H1 (cell line): ENCODE measurements at regions not wholly inside any gene's neighbourhood (a gene's known extent, or its start where the extent isn't known, plus 50 kb on each side); places are given as distances from the start of the nearest gene placed in this dataset.

Source experiments
- CTCF ChIA-PET: fragments of 300-600 bp; sonication (Branson Sonifier 250); formaldehyde crosslinking; loops from one replicate; lab custom pipeline; 2021; ENCODE audit not compliant: partially characterized antibody; lab: Charles Lee
- POLR2A ChIA-PET: fragments of 300-600 bp; sonication (Branson Sonifier 250); formaldehyde crosslinking; loops from one replicate; lab custom pipeline; 2021; ENCODE audit warnings: inconsistent platforms; ENCODE audit not compliant: partially characterized antibody; lab: Charles Lee
- DNase-seq, 2 experiments: peaks; one replicate each; pipeline versions ENCODE4 v3.0.0 to v3.0.0-alpha.2; 2010 to 2022; ENCODE audit warnings: low spot score in 2 of 2, low read depth in 1 of 2, mixed read lengths in 1 of 2
- FAIRE-seq: peaks from 2 replicates; lab custom pipeline; 2011; peaks lifted over from hg19 to GRCh38; lab: Jason Lieb, UNC
- H2AFZ ChIP-seq: 2 replicates; pipeline ENCODE4 v1.8.1; 2012; ENCODE audit warnings: low read length, inconsistent platforms
- H2AK5ac ChIP-seq: 2 replicates; pipeline ENCODE4 v1.6.1; 2013; ENCODE audit warnings: low read depth, low read length
- H2BK120ac ChIP-seq: replicated peaks from 2 replicates; pipeline ENCODE3; 2013; ENCODE audit warnings: low read depth, low read length, inconsistent platforms
- H2BK12ac ChIP-seq: 2 replicates; pipeline ENCODE4 v1.6.1; 2013; ENCODE audit warnings: low read depth, low read length
- H2BK15ac ChIP-seq: 2 replicates; pipeline ENCODE4 v1.6.1; 2013; ENCODE audit warnings: low read length
- H2BK20ac ChIP-seq: 2 replicates; pipeline ENCODE4 v1.6.1; 2013; ENCODE audit warnings: low read length
- H2BK5ac ChIP-seq: 2 replicates; pipeline ENCODE4 v1.6.1; 2013; ENCODE audit warnings: low read depth, low read length
- H3K14ac ChIP-seq: 2 replicates; pipeline ENCODE4 v1.6.1; 2013; ENCODE audit warnings: inconsistent platforms; ENCODE audit not compliant: insufficient read length
- H3K18ac ChIP-seq: 2 replicates; pipeline ENCODE4 v1.6.1; 2013; ENCODE audit warnings: low read length; ENCODE audit errors: extremely low read depth
- H3K23ac ChIP-seq: 2 replicates; pipeline ENCODE4 v1.6.1; 2013; ENCODE audit warnings: inconsistent platforms; ENCODE audit not compliant: insufficient read length
- H3K23me2 ChIP-seq: 2 replicates; pipeline ENCODE4 v1.6.1; 2013; ENCODE audit warnings: low read depth, low read length
- H3K27ac ChIP-seq: 2 replicates; pipeline ENCODE4 v1.6.1; 2011; ENCODE audit warnings: low read depth, low read length, inconsistent platforms
- H3K27me3 ChIP-seq, 4 experiments: replicated peaks in 1 of 4; 1 replicate in 1 of 4; 2 replicates in 3 of 4; pipeline versions ENCODE4 v1.6.1 to v1.8.1; 2011 to 2013; ENCODE audit warnings: low read length in 3 of 4, mild to moderate bottlenecking in 3 of 4, inconsistent platforms in 2 of 4, mixed read lengths in 2 of 4, moderate library complexity in 1 of 4; ENCODE audit not compliant: control insufficient read depth in 3 of 4, insufficient read depth in 3 of 4; ENCODE audit errors: extremely low read depth in 1 of 4
- H3K36me3 ChIP-seq, 4 experiments: 2 replicates each; pipeline versions ENCODE4 v1.6.1 to v1.8.1; 2011 to 2013; ENCODE audit warnings: mild to moderate bottlenecking in 4 of 4, low read length in 3 of 4, moderate library complexity in 2 of 4, control low read depth in 1 of 4, inconsistent platforms in 1 of 4; ENCODE audit not compliant: insufficient read depth in 4 of 4, control insufficient read depth in 2 of 4
- H3K4ac ChIP-seq: replicated peaks from 2 replicates; pipeline ENCODE3; 2013; ENCODE audit warnings: low read length, low read depth, mixed read lengths, inconsistent platforms; ENCODE audit not compliant: insufficient read length
- H3K4me1 ChIP-seq, 4 experiments: replicated peaks in 1 of 4; 1 replicate in 1 of 4; 2 replicates in 3 of 4; pipeline versions ENCODE4 v1.6.1 to v1.8.1; 2011 to 2013; ENCODE audit warnings: low read length in 3 of 4, inconsistent platforms in 2 of 4, mixed read lengths in 1 of 4; ENCODE audit not compliant: insufficient read depth in 4 of 4, control insufficient read depth in 3 of 4
- H3K4me2 ChIP-seq, 2 experiments: 2 replicates each; pipeline versions ENCODE4 v1.6.1 to v1.8.1; 2011 to 2013; ENCODE audit warnings: low read depth in 2 of 2, low read length in 2 of 2, control low read depth in 1 of 2, inconsistent platforms in 1 of 2, mild to moderate bottlenecking in 1 of 2; ENCODE audit not compliant: insufficient read depth in 1 of 2
- H3K4me3 ChIP-seq, 4 experiments: fragments of 200-600, 300-600 bp in 1 of 4; sonication (generic), shearing (Covaris generic), sonication (Bioruptor Twin) in 1 of 4; 2 replicates each; pipeline versions ENCODE4 v1.5.1 to v1.8.1; 2011 to 2016; ENCODE audit warnings: low read length in 4 of 4, low read depth in 3 of 4, control low read depth in 2 of 4, inconsistent platforms in 2 of 4, mild to moderate bottlenecking in 2 of 4, mixed read lengths in 1 of 4, moderate library complexity in 1 of 4; ENCODE audit not compliant: insufficient read depth in 2 of 4; ENCODE audit errors: extremely low read depth in 1 of 4
- H3K56ac ChIP-seq: replicated peaks from 2 replicates; pipeline ENCODE3; 2013; ENCODE audit warnings: low read depth, mild to moderate bottlenecking, mixed read lengths, low read length, inconsistent platforms; ENCODE audit not compliant: insufficient read length
- H3K79me1 ChIP-seq: 2 replicates; pipeline ENCODE4 v1.6.1; 2013; ENCODE audit warnings: low read depth, low read length, control low read depth
- H3K79me2 ChIP-seq, 2 experiments: 2 replicates each; pipeline versions ENCODE4 v1.6.1 to v1.8.1; 2012 to 2013; ENCODE audit warnings: low read length in 2 of 2, mild to moderate bottlenecking in 2 of 2, inconsistent platforms in 1 of 2; ENCODE audit not compliant: insufficient read depth in 2 of 2, control insufficient read depth in 1 of 2
- H3K9ac ChIP-seq, 4 experiments: replicated peaks in 1 of 4; 1 replicate in 1 of 4; 2 replicates in 3 of 4; pipeline versions ENCODE4 v1.6.1 to v1.8.1; 2011 to 2013; ENCODE audit warnings: low read depth in 3 of 4, low read length in 3 of 4, control low read depth in 2 of 4, mild to moderate bottlenecking in 2 of 4, moderate library complexity in 2 of 4, inconsistent platforms in 1 of 4; ENCODE audit errors: extremely low read depth in 1 of 4
- H3K9me3 ChIP-seq, 2 experiments: 2 replicates each; pipeline versions ENCODE4 v1.6.1 to v1.8.1; 2012 to 2013; ENCODE audit warnings: mild to moderate bottlenecking in 2 of 2, moderate library complexity in 2 of 2, control low read depth in 1 of 2, inconsistent platforms in 1 of 2, low read depth in 1 of 2, low read length in 1 of 2, mixed read lengths in 1 of 2; ENCODE audit not compliant: insufficient read depth in 2 of 2
- H4K20me1 ChIP-seq, 2 experiments: replicated peaks in 1 of 2; 2 replicates each; pipeline versions ENCODE3 to v1.8.1; 2011 to 2013; ENCODE audit warnings: inconsistent platforms in 2 of 2, low read length in 2 of 2, mild to moderate bottlenecking in 1 of 2; ENCODE audit not compliant: insufficient read depth in 2 of 2, control insufficient read depth in 1 of 2
- H4K5ac ChIP-seq: 2 replicates; pipeline ENCODE4 v1.6.1; 2013; ENCODE audit warnings: low read length, low read depth, mixed read lengths, inconsistent platforms; ENCODE audit not compliant: insufficient read length
- H4K8ac ChIP-seq: 2 replicates; pipeline ENCODE4 v1.8.0; 2013; ENCODE audit warnings: mild to moderate bottlenecking, moderate library complexity, low read length, inconsistent platforms; ENCODE audit not compliant: insufficient read depth; ENCODE audit errors: extremely low read depth
- H4K91ac ChIP-seq: replicated peaks from 2 replicates; pipeline ENCODE3; 2013; ENCODE audit warnings: low read length, mixed read lengths, inconsistent platforms; ENCODE audit not compliant: insufficient read length
- EZH2 ChIP-seq: fragments of 200-600 bp; sonication (generic); IDR thresholded peaks from 2 replicates; pipeline ENCODE4 v1.7.1; 2012; ENCODE audit warnings: low read depth, mild to moderate bottlenecking, moderate library complexity, low read length, inconsistent platforms; ENCODE audit not compliant: severe bottlenecking
- MAFK ChIP-seq: IDR thresholded peaks from 2 replicates; pipeline ENCODE4 v1.6.1; 2012; ENCODE audit warnings: low read depth, mild to moderate bottlenecking, improper control_type of control experiment, low read length
- SAP30 ChIP-seq: fragments of 300-600 bp; sonication (generic); IDR thresholded peaks from 2 replicates; pipeline ENCODE4 v1.7.1; 2012; ENCODE audit warnings: low read length, moderate library complexity, mild to moderate bottlenecking, inconsistent platforms; ENCODE audit not compliant: insufficient read depth, insufficient replicate concordance
- SIN3A ChIP-seq, 2 experiments: IDR thresholded peaks in 1 of 2; conservative IDR thresholded peaks in 1 of 2; 2 replicates each; pipeline ENCODE4 v1.6.1; 2011 to 2012; ENCODE audit warnings: low read length in 2 of 2, improper control_type of control experiment in 1 of 2, low read depth in 1 of 2, mild to moderate bottlenecking in 1 of 2
- SUZ12 ChIP-seq: fragments of 200-600 bp; sonication (generic); IDR thresholded peaks from 2 replicates; pipeline ENCODE4 v1.6.1; 2012; ENCODE audit warnings: mild to moderate bottlenecking, inconsistent platforms, low read length, moderate library complexity, mixed read lengths
- TAF1 ChIP-seq: IDR thresholded peaks from 2 replicates; pipeline ENCODE4 v1.6.1; 2011; ENCODE audit warnings: mild to moderate bottlenecking, low read depth, low read length
- WGBS, 2 experiments: shearing (Covaris generic) in 1 of 2; methylation state at CpG; one replicate each; pipeline versions ENCODE4 v1.1.6 to v1.1.7; 2013 to 2015; ENCODE audit warnings: low lambda C conversion rate in 2 of 2, mixed read lengths in 2 of 2, inconsistent platforms in 1 of 2, low coverage in 1 of 2, missing lambda C conversion rate in 1 of 2; ENCODE audit not compliant: insufficient replicate concordance in 2 of 2, insufficient coverage in 1 of 2, insufficient read length in 1 of 2; ENCODE audit errors: extremely low coverage in 1 of 2, missing lambda C conversion rate in 1 of 2; 5-methylcytosine and 5-hydroxymethylcytosine counted together

DNA sequence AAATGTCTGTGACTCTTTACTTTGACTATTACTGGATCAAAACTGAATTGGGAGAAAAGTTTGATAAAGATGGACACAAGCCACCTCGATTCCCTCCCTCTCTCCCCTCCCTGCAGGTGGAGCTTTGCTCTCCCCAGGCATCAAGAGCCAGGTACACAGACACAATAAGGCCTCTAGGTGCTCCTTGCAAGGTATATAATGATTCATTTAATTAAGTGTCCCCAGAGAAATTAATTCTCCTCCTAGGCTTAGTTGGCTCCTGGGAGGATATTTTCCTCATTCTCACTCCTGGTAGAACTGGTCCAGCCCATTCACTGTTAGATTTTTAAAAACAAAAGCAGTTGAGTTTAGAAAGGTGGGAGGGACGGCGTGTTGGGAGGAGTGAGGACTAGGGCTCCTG is 352.4 kb upstream of the SMIM21 start:
- FAIRE-seq = no peak
- no peaks in the 10 kb centered on the region for H4K20me1 ChIP-seq
- H3K4me3 ChIP-seq = no peak overlapping the region
- H2BK15ac ChIP-seq = no peak overlapping the region
- H3K27ac ChIP-seq = no peak overlapping the region
- no peak overlapping the region for H3K23ac ChIP-seq
- no peak overlapping the region for H2BK5ac ChIP-seq
- H3K4me1 ChIP-seq = peaks cover 0 to 5% (median 0%) of the 10 kb centered on the region in 4 experiments; a peak in 4 of 7 replicates
- ChIA-PET POLR2A (no interaction called here), CTCF (interaction anchor here (1.0 kb wide), 1 partner anchor 29 kb away, joined by 4 read pairs; no protein-coding TSS in a partner anchor)
- no peak overlapping the region for H4K5ac ChIP-seq
- no peaks in the 10 kb centered on the region for H3K36me3 ChIP-seq
- H2BK12ac ChIP-seq = no peak overlapping the region
- H3K79me1 ChIP-seq = no peaks in the 10 kb centered on the region
- no peak overlapping the region for H3K4ac ChIP-seq
- no peak for TF ChIP-seq TAF1
- TF ChIP-seq SAP30 = no peak
- TF ChIP-seq MAFK = no peak
- no peak for TF ChIP-seq SIN3A (conservative IDR thresholded peaks at IDR 0.05 in 1 of 2, IDR thresholded peaks at IDR 0.05 in 1 of 2; ENCODE audit: low read depth in 1 of 2, low read length in 2 of 2)
- no peak for TF ChIP-seq EZH2
- TF ChIP-seq SUZ12 = no peak
- H3K9ac ChIP-seq = no peak overlapping the region
- no peak overlapping the region for H2AK5ac ChIP-seq
- no peak overlapping the region for H2AFZ ChIP-seq
- no peaks in the 10 kb centered on the region for H3K79me2 ChIP-seq
- no peak overlapping the region for H3K18ac ChIP-seq
- no peak for DNase-seq
- no peak overlapping the region for H2BK20ac ChIP-seq
- 74% methylated on average over 3 of the region's 3 CpGs; no CpG with 5 or more reads in 1 of the 2 experiments for WGBS, 2 experiments
- H3K9me3 ChIP-seq = no peaks in the 10 kb centered on the region
- H3K4me2 ChIP-seq = no peak overlapping the region
- no peak overlapping the region for H4K8ac ChIP-seq
- H4K91ac ChIP-seq = no peak overlapping the region
- no peaks in the 10 kb centered on the region for H3K23me2 ChIP-seq
- no peak overlapping the region for H3K14ac ChIP-seq
- H2BK120ac ChIP-seq = no peak overlapping the region
- no peak overlapping the region for H3K56ac ChIP-seq
- H3K27me3 ChIP-seq = no peaks in the 10 kb centered on the region
